Progenitor cell of endocrine pancreas (in vitro differentiated cells): ENCODE measurements at regions not wholly inside any gene's neighbourhood (a gene's known extent, or its start where the extent isn't known, plus 50 kb on each side); places are given as distances from the start of the nearest gene placed in this dataset.

ENCODE experiments used
- DNase-seq: peaks from one replicate; pipeline ENCODE4 v3.0.0; 2021; ENCODE audit warnings: low spot score; ENCODE audit not compliant: unreplicated experiment
- H3K27ac Mint-ChIP-seq: 2 replicates; pipeline ENCODE4 v1.8.0; 2021; ENCODE audit warnings: mild to moderate bottlenecking, moderate library complexity, mixed read lengths
- H3K27me3 Mint-ChIP-seq: 2 replicates; pipeline ENCODE4 v1.8.0; 2021; ENCODE audit warnings: mixed read lengths
- H3K36me3 Mint-ChIP-seq: 2 replicates; pipeline ENCODE4 v1.8.0; 2022; ENCODE audit warnings: mixed read lengths; ENCODE audit not compliant: insufficient read depth
- H3K4me1 Mint-ChIP-seq: 2 replicates; pipeline ENCODE4 v1.8.0; 2021; ENCODE audit warnings: low read depth, mixed read lengths
- H3K4me3 Mint-ChIP-seq: 2 replicates; pipeline ENCODE4 v1.8.0; 2021; ENCODE audit warnings: low read depth, mild to moderate bottlenecking, moderate library complexity, mixed read lengths
- H3K9me3 Mint-ChIP-seq: 2 replicates; pipeline ENCODE4 v1.8.0; 2021; ENCODE audit warnings: low read depth, mixed read lengths
- CTCF ChIP-seq: fragments of 200-600 bp; sonication (generic); IDR thresholded peaks from one replicate; pipeline ENCODE4 v1.5.0; 2021; ENCODE audit warnings: antibody characterized with exemption, mild to moderate bottlenecking; ENCODE audit not compliant: unreplicated experiment

DNA sequence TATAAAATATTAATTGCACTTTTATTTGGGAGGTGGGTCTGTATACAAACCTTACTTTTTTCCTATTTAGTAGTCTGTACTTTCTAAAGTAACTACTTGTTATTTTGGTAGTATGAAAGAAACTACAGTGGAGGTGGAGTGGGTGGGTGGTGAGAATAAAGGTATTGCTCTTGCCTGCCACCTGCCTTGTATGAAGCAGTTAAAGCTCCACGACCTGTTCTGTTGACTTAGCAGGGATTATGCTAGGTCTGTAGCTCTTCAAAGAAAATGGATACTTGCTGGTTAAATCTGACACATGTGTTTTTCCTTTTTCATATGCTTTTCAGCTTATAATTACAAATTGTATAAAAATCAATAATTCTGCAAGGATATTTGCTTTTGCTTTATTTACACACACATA is 111.9 kb downstream of the EHF start:
- TF ChIP-seq CTCF: no peak
- H3K27ac Mint-ChIP-seq: no peak overlapping the region
- peaks cover 25% of the 10 kb centered on the region for H3K9me3 Mint-ChIP-seq
- peaks cover 81% of the 10 kb centered on the region for H3K36me3 Mint-ChIP-seq
- H3K4me3 Mint-ChIP-seq: no peak overlapping the region
- no peak for DNase-seq
- H3K27me3 Mint-ChIP-seq: no peaks in the 10 kb centered on the region
- peaks cover 3% of the 10 kb centered on the region for H3K4me1 Mint-ChIP-seq

GRCh38 chr11:34731603-34732002 is 110.7 kb downstream of the EHF start:
- peaks cover 80% of the 10 kb centered on the region for H3K36me3 Mint-ChIP-seq
- H3K27me3 Mint-ChIP-seq: no peaks in the 10 kb centered on the region
- H3K4me3 Mint-ChIP-seq: no peak overlapping the region
- TF ChIP-seq CTCF: no peak
- no peak for DNase-seq
- peaks cover 3% of the 10 kb centered on the region for H3K4me1 Mint-ChIP-seq
- H3K9me3 Mint-ChIP-seq: peaks cover 16% of the 10 kb centered on the region
- no peak overlapping the region for H3K27ac Mint-ChIP-seq

DNA sequence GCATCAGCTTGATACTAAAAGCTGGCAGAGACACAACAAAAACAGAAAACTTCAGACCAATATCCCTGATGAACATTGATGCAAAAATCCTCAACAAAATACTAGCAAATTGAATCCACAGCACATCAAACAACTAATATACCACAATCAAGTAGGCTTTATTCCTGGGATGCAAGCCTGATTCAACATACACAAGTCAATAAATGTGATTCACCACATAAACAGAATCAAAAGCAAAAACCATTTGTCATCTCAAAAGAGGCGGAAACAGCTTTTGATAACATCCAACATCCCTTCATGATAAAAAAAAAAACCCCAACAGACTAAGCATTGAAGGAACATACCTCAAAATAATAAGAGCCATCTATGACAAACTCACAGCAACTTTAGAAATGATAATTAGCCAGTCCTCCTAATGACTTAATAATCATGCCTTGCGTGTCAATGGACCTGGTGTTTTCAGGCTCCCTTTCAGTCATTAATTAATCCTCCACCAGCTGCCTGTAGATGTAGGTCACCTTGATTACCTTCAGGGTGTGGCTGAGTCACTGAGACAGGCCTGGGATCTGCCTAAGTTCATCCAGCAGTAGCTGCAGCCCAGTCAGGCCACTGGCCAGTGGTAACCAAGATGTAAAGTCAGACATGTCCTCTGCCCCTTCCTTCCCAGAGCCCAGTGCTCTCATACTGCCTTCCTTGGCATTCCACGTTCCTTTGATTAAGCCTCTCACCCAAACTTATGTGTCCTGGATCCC is 109.8 kb downstream of the EHF start:
- Mint-ChIP-seq H3K36me3 (peaks cover 75% of the 10 kb centered on the region), H3K9me3 (peaks cover 12% of the 10 kb centered on the region), H3K27ac (no peak overlapping the region), H3K27me3 (no peaks in the 10 kb centered on the region), H3K4me3 (no peak overlapping the region), H3K4me1 (peaks cover 3% of the 10 kb centered on the region)
- DNase-seq: no peak
- no peak for TF ChIP-seq CTCF

- no peak for TF ChIP-seq CTCF
- no peak for DNase-seq
- Mint-ChIP-seq H3K9me3 (peaks cover 21% of the 10 kb centered on the region), H3K36me3 (peaks cover 83% of the 10 kb centered on the region), H3K27me3 (no peaks in the 10 kb centered on the region), H3K27ac (no peak overlapping the region), H3K4me1 (peaks cover 3% of the 10 kb centered on the region), H3K4me3 (no peak overlapping the region)
Measured at GRCh38 chr11:34728609-34729008, 107.7 kb downstream of the EHF start.

- peaks cover 29% of the 10 kb centered on the region for H3K9me3 Mint-ChIP-seq
- H3K36me3 Mint-ChIP-seq: peaks cover 85% of the 10 kb centered on the region
- no peak overlapping the region for H3K4me3 Mint-ChIP-seq
Measured at GRCh38 chr11:34727228-34727737, 106.4 kb downstream of the EHF start.

More at GRCh38 chr11:34727228-34727737, 106.4 kb downstream of the EHF start:
- no peak overlapping the region for H3K27ac Mint-ChIP-seq
- no peaks in the 10 kb centered on the region for H3K27me3 Mint-ChIP-seq
- no peak for TF ChIP-seq CTCF
- DNase-seq: no peak
- peaks cover 3% of the 10 kb centered on the region for H3K4me1 Mint-ChIP-seq
